Stimulated activated CD8-positive, alpha-beta memory T cell treated with anti-CD3 and anti-CD28 coated beads, Interleukin-15, amount 100 ng/mL, for 24 hours (primary cell): ENCODE measurements at regions not wholly inside any gene's neighbourhood (a gene's known extent, or its start where the extent isn't known, plus 50 kb on each side); places are given as distances from the start of the nearest gene placed in this dataset.
"Not testable (repeated sequence)": the region's sequence is repeated elsewhere in the genome, so short reads cannot be mapped to it uniquely, and the experiment has no call there.

ENCODE experiments used
- DNase-seq: peaks from one replicate; pipeline ENCODE4 v3.0.0-alpha.2; 2020; ENCODE audit warnings: low read depth

DNA sequence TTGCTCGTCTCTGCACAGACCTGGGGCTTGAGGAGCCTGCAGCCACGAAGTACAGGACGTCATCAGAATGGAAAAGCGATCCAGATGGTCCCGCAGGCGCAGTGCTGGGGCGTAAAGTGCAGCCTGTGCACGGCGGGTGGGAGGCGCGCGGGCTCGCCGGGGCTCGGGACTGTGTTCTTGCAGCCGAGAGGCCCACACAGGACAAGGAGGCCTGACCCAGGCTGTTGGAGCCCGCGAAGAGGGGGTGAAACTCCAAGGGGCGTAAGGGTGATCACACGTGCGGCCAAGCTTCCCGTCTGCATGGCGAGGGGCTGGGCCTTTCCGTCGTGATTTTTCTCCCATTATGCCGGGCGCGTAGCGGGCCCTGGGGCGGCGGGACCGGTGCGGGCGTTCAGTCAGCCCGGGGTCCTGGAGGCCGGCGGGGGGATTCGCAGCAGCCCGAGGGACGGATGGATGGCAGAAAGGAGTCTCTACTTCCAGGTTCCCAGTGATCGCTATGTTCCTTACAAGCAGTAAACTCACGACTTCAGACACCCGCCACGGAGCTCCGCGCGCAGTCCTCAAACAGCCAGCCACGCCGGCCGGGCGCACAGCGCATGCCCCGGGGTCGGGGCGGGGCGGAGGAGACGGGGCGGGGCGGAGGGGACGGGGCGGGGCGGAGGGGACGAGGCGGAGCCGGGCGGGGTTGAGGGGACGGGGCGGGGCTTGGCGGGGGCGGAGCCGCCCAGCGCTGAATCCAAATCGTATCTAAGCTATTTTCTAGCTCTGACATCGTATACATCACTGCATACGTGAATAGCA lies 141.0 kb upstream of the KCNJ18 start:
- peak; percentile 68 for DNase-seq

DNA sequence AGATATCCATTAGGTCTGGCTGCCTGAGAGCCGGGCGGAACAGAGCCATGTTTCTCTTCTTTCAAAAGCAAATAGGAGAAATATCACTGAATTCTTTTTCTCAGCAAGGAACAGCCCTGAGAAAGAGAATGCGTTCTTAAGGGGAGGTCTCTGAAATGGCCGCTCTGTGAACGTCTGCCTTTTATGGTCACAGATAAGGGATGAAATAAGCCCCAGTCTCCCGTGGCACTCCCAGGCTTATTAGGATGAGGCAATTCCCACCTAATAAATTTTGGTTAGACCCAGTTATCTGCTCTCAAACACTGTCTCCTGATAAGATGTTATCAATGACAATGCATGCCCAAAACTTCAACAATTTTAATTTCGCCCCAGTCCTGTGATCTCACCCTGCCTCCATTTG lies 133.4 kb upstream of the KCNJ18 start:
- DNase-seq = not testable (repeated sequence)

DNA sequence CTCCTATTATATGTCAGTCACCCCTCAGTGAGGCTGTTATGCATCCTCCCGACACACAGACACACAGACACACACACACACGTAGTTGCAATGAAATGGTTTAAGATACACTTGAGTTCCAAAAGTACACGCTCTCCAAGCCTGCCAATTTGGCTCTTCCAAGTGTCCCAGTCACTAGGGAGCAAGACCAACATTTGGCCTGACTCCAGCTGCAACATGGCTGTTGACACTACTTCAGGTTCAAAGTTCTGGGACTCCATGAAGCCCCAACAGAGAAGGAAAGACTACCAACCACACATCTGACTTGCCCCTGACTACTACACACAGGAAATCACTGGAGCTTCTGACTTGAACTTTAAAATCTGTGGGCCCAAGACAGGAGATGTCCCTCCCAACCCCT lies 128.1 kb upstream of the KCNJ18 start:
- no peak for DNase-seq

DNA sequence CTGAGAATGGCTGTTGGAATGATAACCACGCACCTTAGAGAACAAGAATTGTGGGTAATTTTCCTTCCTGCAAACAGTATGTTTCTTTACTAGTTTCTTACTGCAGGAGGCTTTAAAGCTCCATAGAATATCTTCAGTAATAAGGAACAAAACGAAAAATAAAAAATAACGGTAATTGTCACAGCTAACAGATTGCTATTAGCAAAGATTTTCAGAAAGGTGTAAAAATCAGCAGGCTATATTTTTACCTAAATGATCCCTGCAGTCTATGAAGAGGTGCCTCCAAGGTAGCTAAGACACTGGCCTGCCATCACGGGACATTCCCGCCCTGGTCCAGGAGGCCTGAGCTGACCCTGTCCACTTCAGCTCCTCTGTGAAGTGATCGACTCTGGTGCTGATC lies 127.6 kb upstream of the KCNJ18 start:
- DNase-seq = not testable (repeated sequence)

DNA sequence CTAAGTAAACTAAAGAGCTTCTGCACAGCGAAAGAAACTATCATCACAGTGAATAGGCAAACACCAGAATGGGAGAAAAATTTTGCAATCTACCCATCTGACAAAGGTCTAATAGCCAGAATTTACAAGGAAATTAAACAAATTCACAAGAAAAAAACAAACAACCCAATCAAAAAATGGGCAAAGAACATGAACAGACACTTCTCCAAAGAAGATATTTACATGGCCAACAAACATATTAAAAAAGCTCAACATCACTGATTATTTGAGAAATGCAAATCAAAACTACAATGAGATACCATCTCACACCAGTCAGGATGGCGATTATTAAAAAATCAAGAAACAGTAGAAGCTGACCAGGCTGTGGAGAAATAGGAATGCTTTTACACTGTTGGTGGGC lies 121.9 kb upstream of the KCNJ18 start:
- DNase-seq = not testable (repeated sequence)

DNA sequence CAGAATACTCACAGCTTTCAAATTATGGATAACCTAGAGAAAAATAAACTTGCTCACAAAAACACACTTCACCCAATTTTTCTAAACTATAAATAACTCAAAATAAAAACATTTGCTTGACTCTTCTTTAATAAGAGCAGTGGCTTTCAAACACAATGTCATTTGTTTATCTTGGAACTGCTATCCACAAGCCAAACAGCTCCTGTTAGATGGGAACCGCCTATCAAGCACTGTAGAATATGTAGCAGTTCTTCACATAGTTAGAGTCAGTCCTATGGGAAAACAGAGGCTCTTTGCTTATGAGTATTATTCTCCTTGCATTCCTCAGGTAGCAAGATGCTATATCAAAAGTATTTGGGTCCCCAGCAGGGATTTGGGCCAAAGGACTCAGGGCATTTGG lies 120.2 kb upstream of the KCNJ18 start:
- not testable (repeated sequence) for DNase-seq

DNA sequence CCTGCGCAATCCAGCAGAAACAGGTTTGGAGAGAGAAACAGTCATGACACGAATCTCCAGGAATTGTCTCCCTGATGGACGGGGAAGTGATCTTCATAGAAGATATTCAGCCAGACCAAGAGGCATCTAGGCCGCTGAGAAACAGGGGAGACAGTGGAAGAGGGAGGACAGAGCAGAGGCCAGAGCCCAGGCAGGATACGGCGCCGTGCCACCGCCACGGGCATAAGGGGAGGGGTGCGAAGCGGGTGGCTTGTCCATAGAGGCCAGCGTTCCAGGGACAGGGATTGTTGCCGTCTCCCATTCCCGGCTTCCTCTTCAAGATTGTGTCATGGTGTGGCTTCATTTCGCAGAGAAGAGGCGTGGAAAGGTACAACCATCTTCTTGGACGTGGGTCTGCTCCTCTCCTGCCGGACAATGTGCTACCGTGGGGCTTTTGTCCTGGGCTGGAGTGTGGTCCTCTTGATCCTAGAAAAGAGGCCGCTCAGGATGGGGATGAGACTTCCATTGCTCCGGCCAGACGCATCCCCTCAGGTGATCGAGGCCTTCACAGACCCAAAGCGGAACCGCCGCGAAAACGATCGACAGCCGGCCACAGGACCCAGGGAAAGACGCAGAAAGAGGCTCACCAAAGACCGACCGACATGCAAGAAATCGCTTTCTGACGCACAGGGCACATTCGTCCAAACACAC lies 118.9 kb upstream of the KCNJ18 start:
- not testable (repeated sequence) for DNase-seq

DNA sequence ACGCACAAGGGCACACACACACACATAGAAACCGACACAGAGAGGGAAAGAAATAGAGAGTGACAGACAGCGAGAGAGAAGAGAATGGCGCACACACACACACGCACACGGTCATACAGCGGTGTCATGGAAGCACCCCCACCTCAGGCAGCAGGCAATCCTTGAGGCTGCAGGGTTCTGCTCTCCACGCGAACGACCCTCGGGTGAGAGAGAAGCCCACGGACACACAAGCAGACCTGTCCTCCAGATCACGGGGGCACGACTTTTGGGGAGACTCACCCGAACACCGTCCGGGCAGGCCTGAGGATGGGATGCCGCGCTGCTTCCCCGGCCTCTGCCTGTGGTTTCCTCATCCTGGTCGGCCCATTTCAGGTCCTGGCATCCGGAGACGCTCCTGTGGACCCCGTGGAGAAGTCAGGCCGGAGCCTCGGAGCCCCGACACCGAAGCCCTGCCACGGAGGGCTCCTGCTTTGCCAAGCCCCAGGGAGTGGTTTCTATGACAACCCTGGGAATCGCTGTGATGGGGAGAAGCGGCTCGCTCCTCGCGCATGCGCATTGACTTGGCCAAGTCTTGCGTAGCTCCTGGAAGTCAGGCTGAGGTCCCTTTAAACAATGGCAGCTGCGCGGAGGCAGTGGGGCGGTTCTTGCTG lies 118.2 kb upstream of the KCNJ18 start:
- DNase-seq = no peak

DNA sequence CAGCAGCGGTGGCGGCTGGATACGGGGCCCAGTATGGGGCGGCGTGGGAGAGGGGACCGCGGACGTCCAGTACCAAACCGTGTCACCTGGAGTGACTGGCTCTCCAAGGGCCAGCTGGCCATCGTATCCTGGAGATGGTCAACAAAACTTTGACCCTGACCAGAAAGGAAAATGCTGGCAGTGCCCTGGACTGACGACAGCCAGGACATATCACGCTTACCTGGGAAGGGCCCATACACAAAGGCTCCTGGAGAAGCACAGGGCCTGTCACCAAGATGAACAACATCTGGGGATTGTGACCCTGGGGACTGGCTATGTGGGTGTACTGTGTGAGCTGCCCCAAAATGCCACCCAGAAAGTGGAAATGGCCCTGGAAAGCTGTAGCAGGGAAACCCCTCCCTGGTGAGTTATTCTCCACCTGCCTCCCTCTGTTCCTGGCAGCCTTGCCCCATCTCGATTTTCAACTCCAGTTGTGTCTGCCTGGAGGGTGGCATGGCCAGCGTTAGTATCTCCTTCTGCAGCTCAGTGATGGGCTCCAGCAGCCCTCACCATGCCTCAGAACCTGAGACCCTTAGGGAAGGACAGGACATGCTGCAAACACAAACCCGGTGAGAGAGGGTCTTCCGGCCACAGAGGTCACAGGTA lies 117.6 kb upstream of the KCNJ18 start:
- not testable (repeated sequence) for DNase-seq

DNA sequence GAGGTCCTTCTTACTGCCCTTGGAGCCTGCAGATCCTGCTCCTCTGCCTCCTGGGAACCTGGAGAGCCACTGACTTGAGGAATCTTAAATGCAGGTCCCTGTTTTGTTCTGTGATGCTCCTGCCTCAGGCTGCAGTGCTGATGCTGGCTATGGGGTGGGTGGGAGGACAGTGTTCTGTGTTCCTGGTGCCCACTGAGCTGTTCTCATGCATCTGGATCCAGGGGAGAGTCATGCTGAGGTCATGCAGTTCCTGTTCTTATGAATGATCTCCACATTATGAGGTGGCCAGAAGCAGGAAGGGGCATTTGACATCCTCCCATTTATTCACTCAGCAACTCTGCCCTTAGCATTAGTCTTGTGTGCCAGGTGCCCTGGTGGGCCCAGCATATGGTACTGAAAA lies 113.5 kb upstream of the KCNJ18 start:
- DNase-seq = not testable (repeated sequence)

DNA sequence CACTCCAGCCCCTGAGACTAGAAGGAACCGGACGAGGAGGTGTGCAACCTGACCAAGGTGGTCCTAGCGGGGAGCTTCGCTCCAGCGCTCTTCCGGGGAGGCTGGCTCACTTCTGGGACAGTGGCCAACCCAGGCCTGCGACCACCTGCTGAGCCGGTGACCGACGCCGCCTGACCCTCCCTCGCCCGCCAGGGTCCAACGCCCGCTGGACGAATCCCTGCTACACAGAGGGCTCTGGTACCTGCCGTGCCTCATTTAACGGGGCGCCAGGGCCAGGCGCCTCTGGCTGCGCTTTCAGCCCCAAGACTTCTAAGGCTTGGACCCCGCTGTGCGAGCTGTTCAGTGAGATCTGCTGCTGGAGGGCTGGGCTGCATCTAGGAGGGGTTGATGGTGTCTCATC lies 99.5 kb upstream of the KCNJ18 start:
- no peak for DNase-seq

DNA sequence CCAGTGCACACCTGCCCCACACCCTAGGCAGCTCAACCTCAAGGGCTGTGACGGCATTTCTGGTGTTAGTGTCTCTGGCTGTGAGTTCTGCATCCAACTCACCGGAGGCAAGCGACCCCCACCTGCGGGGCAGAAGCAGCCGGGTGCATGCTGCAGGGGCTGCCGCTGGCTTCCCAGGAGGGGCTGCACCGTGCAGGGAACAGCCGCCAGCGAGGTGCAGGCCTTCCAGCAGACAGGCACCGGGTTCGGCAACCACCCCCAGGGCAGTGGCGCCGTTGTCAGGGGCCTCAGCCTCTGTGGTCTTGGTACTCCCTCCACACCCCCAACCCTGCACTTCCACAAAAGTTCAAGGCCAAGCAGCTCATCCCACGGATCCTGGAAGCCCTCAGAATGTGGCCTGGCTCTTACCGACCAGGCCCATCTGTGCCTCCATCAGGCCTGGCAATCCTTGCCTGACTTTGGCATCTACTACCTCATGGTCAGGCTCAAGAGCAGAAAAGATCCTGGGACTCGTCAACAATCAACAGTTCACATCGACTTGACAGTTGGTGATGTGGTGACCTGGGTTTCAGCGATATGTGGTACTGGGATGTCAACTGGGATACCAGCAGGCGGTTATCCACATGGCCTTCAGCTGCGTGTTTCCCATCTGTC lies 98.7 kb upstream of the KCNJ18 start:
- DNase-seq = not testable (repeated sequence)

DNA sequence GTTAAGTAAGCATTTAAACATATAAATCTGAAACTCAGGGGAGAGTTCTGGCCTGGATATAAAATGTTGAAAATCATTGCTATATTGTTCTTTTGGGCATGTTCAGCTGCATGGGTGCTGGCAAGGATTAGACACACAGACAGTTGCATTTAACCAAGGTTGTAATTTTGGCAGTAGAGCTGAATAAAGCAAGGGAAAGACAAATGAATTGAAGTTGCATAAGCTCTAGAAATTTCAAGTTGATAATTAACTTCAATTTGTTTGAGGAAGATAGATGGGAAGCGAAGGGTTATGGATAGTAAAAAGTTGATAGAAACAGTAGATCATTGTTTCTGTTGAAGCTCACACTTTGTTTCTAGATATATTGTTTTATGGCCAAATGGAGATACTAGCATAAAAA lies 97.2 kb upstream of the KCNJ18 start:
- DNase-seq = no peak

DNA sequence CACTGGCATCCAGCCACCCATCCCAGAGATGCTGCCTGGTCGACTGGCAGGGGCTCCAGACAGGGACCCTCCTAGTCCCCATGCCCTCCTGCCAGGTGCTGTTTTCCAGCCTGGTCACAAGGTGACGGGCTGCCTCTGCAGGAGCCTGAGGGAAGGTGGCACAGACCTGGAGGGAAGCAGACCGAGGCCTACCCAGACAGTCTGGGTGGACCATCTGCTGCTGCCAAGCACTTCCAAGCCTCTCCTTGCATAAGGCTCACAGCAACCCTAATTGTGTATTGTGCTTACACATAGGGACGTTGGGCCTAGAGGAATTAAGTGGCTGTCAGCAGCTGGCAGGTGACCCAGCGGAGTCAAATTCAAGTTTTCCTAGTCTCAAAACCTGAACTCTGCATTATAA lies 90.1 kb upstream of the KCNJ18 start:
- no peak for DNase-seq

DNA sequence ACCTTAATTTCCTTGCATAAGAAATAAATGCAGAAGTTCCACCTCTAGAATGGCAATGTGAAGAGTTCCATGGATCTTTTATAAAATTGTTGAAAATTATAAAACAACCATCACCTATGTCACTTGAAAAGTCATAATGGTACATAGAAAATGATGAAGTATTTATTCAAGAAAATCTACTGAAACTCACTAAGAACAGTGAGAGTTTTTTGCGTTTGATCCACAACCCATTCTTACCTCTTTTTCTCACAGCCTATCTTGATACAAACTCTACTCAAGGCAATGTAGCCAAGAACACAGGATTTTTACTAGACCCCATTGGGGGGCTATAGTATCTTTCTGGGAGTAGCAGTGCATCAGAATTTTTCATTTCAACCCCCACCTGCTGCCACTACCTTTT lies 89.0 kb upstream of the KCNJ18 start:
- not testable (repeated sequence) for DNase-seq

DNA sequence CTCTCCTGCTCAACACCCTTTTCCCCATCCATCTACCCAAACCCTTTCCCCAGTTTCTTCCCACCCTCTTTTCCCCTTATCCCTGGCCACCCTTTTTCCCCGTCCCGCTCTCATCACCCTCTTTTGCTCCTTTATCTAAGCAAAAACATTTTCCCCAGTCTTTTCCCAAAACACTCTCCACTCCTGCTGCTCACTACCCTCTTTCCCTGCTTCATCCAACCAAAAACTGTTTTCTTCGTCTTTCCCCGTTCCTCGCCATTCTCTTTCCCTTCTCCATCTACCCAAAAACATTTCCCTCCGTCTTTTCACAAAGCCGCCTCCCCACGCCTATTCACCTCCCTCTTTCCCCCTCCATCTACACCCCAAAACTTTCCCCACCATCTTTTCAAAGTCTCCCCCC lies 80.9 kb upstream of the KCNJ18 start:
- DNase-seq = not testable (repeated sequence)

DNA sequence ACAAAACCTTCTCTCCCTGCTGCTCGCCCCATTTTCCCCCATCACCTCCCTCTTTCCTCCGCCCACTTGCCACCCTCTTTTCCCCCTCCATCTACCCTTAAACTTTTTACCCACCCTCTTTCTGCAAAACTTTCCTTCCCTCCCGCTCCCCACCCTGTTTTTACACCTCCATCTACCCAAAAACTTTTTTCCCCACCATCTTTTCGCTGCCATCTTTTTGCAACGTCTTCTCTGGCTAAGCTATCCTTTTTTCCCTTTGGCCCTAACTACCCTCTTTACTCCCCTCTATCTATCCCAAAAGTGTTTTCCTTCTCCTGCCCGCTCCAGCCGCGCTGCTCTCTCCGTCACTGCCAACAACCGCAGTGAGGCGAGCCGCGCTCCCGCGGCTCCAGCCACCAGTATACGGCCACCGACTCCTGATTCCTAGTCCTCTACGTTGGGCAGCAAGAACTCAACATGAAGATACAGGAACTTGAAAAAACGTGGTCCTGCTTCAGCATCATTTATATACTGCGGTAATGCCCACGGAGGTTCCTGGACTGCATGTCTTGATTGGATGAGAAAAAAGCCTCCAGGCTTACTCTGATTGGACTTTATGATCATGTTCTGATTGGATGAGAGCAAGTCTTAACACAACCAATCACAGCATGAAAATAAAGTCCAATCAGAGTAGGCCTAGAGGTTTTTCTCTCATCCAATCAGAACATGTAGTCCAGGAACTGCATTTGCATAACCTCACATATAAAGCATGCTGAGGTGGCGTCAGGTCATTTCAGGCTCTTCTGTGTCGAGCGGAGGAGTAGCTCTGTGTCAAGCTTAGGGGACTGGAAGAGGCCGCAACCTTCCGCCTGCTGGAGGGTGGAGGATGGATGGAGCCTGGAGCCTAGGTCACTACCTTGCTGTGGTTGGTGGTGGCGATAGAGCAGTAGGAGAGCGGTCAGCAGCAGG lies 79.9 kb upstream of the KCNJ18 start:
- DNase-seq = not testable (repeated sequence)

DNA sequence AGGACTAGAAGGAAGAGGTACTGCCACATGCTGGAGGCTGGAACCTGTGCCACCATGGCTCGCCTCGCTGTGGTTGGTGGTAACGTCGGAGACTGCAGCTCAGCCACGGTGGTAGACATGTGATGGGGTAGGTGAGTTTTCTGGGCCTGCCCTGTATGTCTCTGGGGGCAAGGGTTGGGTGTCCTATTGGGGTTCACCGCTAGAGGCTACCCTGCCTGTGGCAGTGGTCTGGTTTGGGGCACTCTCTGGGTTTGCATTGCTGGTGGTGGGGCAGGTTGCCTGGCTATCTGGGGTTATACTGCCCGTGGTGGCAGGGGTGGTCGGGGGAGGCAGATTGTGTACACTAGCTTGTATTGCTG lies 79.3 kb upstream of the KCNJ18 start:
- no peak for DNase-seq

DNA sequence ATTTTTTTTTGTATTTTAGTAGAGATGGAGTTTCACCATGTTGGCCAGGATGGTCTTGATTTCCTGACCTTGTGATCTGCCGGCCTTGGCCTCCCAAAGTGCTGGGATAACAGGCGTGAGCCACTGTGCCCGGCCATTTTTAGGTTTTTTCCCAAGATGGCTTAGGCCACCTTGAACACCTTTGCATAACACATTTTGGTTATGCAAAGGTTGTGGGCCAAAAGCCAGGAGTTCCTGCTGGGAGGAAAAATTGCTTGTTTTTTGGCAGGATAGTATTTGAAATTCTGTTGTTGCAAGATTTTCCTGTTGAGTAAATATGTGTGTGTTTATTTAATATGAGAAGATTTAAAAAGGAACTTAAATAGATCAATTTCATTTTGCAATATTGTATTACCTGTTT lies 65.3 kb upstream of the KCNJ18 start:
- DNase-seq = not testable (repeated sequence)
